Endothelial cell of umbilical vein (primary cell): ENCODE measurements at regions not wholly inside any gene's neighbourhood (a gene's known extent, or its start where the extent isn't known, plus 50 kb on each side); places are given as distances from the start of the nearest gene placed in this dataset.

Experiments
- EZH2 ChIP-seq: IDR thresholded peaks from 2 replicates; pipeline ENCODE4 v1.6.1; 2012; ENCODE audit warnings: borderline replicate concordance, low read depth, mild to moderate bottlenecking, moderate library complexity, low read length, inconsistent platforms; ENCODE audit not compliant: severe bottlenecking
- GATA2 ChIP-seq: IDR thresholded peaks from 2 replicates; pipeline ENCODE4 v1.7.0; 2011; ENCODE audit warnings: low read depth, mild to moderate bottlenecking, moderate library complexity, mixed read lengths, low read length; ENCODE audit not compliant: insufficient read length, insufficient read depth
- POLR2A ChIP-seq: IDR thresholded peaks from 2 replicates; pipeline ENCODE4 v1.6.1; 2012; ENCODE audit warnings: low read depth, mild to moderate bottlenecking, control low read depth, low read length
- POLR2AphosphoS5 ChIP-seq: IDR thresholded peaks from 2 replicates; pipeline ENCODE4 v1.6.1; 2012; ENCODE audit warnings: low read depth, mild to moderate bottlenecking, control low read depth, low read length, moderate library complexity; ENCODE audit not compliant: insufficient read depth
- TF ChIP-seq, protein P1 (sequence below), 2 donors: IDR thresholded peaks; 1 replicate in 1 of 2; 2 replicates in 1 of 2; pipeline ENCODE4 v1.5.1; 2011; ENCODE audit warnings: low read length in 2 of 2, mild to moderate bottlenecking in 2 of 2, moderate library complexity in 2 of 2, control low read depth in 1 of 2, inconsistent platforms in 1 of 2, low read depth in 1 of 2; ENCODE audit not compliant: insufficient read depth in 1 of 2; ENCODE audit errors: extremely low read depth in 1 of 2

- TF ChIP-seq, protein P1, sequence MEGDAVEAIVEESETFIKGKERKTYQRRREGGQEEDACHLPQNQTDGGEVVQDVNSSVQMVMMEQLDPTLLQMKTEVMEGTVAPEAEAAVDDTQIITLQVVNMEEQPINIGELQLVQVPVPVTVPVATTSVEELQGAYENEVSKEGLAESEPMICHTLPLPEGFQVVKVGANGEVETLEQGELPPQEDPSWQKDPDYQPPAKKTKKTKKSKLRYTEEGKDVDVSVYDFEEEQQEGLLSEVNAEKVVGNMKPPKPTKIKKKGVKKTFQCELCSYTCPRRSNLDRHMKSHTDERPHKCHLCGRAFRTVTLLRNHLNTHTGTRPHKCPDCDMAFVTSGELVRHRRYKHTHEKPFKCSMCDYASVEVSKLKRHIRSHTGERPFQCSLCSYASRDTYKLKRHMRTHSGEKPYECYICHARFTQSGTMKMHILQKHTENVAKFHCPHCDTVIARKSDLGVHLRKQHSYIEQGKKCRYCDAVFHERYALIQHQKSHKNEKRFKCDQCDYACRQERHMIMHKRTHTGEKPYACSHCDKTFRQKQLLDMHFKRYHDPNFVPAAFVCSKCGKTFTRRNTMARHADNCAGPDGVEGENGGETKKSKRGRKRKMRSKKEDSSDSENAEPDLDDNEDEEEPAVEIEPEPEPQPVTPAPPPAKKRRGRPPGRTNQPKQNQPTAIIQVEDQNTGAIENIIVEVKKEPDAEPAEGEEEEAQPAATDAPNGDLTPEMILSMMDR (IDR thresholded peaks at IDR 0.05; ENCODE audit: extremely low read depth in 1 of 2, insufficient read depth in 1 of 2, low read depth in 1 of 2, low read length in 2 of 2): no peak
- TF ChIP-seq GATA2 (no peak), POLR2AphosphoS5 (no peak), POLR2A (no peak), EZH2 (no peak)
Observed at GRCh38 chr7:55309040-55309991, 55.8 kb upstream of the LANCL2 start.
